GM19467 (cell line): ENCODE measurements at regions not wholly inside any gene's neighbourhood (a gene's known extent, or its start where the extent isn't known, plus 50 kb on each side); places are given as distances from the start of the nearest gene placed in this dataset.

Source experiments
- ATAC-seq: cut with Tn5 transposase; IDR thresholded peaks from one replicate; pipeline ENCODE4 v1.9.1; 2021; ENCODE audit warnings: mild to moderate bottlenecking, moderate library complexity; ENCODE audit not compliant: unreplicated experiment

DNA sequence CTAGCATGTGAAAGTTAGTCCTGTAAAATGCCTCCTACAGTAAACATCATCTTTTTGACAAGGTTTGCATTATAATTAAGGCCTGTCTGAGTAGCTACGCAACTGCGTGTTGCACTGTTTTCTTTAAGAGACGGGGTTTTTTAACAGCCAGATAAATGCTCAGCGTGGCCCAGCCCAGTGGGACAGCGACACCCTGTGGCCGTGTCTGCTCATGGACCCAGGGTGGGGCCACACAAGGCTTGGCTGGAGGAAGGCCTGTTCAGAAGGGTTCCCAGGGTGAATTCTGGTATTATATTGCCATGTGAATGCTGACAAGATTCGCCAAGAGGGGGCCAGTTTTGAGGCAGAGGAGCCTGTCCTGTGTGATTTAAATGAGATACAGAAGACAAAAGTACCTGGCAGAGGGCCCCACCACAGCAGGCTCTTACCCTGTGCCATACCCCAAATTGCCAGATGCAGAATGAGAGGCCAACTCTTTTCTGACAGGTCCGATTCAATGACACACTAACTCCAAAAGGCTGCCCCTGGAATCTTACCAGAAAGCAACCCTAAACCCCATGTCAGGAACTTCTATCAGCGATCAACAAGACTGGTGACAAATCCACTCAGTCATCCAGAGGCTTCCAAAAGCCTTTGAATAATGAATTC is 65.9 kb upstream of the IRX6 start:
- peak; percentile 67 for ATAC-seq

DNA sequence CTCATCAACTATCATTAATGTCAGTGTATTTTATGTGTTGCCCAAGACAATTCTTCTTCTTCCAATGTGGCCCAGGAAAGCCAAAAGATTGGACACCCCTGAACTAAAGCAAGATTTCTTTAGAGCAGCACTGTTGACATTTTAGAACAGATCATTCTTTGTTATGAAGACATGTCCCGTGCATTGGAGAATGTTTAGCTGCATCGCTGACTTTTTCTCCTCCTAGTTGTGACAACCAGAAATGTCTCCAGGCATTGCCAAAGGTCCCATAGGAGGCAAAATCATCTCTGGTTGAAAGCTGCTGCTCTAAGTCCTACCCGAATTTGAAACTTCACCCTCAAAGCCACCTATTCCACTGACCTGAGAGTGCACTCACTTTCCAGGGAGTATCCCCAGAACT is 62.7 kb upstream of the IRX6 start:
- no peak for ATAC-seq

DNA sequence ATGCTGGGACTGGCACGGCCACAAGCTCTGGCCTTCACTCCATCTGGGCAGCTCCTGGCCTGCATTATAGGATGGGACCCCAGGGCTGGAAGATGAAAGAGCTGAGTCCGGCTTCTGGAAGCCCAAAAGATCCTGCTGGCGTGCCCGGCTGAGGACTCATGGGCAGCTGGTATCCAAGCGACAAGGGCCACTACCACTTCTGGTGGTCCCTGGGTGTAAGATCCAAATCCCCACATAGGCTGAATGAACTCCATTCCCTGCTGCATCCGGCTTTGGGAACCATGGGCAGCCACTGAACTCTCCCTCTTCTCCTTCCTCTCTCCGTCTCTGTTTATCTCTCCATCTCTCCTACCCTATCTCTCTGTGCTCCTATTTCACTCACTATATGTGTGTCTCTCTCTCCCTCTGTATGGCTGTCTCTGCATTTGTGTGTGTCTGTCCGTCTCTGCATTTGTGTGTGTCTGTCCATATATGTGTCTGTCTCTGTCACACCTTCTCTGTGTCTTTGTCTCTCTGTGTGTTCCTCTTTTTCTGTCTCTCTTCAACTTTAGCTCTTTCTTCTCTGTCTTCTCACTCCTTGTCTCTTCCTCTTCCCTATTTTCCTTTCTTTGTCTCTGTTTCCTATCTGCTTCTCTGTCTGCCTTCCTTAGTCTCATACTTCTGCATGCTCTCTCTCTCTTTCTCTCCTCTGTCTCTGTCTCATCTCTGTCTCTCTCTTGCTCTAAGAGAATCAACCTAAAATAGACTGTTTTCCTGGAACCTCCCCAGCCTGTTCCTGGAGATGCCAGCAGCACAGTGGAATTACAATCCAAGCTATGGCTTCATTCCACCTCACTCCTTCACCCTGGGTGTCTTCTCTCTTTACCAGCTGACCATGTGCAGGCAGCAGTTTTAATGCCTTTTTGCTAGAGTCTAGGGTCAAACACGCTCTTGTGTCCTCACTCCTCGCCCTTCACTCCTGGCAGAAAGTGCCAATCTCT is 60.4 kb upstream of the IRX6 start:
- no peak for ATAC-seq

DNA sequence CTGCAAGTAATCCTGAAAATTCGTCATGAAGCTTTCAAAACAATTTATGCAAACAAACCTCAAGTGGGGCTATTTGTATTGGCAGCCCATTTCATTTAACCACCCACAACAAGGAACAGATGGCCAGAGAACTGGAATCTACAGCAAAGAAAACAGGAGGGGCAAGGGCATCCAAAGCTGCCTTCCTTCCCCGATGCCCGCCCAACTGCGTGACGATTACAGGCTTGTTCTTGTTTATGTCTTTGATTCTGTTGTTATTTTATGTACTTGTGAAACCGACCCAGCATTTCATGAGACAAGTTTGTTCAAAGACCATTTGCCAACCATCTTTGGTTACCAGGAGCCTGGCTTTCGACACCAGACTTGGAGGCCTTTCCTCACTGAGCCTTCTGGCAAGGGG is 59.1 kb upstream of the IRX6 start:
- no peak for ATAC-seq

DNA sequence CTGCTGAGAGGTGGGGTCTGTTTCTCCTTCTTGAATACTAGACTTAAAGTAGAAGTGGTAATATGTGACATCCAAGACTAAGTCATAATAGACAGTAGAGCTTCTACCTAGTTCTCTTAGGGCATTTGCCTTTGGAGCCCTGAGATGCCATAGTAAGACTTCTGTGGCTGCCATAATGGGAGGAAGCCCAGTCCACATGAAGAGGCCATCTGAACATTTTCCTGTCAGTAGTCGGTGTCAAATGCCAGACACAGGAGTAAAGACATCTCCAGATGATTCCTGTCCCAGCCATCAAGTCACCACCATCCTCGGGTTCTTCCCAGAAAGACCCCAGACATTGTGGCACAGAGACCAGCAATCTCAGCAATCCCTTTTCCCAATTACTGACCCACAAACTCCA is 58.1 kb upstream of the IRX6 start:
- ATAC-seq, result no peak

DNA sequence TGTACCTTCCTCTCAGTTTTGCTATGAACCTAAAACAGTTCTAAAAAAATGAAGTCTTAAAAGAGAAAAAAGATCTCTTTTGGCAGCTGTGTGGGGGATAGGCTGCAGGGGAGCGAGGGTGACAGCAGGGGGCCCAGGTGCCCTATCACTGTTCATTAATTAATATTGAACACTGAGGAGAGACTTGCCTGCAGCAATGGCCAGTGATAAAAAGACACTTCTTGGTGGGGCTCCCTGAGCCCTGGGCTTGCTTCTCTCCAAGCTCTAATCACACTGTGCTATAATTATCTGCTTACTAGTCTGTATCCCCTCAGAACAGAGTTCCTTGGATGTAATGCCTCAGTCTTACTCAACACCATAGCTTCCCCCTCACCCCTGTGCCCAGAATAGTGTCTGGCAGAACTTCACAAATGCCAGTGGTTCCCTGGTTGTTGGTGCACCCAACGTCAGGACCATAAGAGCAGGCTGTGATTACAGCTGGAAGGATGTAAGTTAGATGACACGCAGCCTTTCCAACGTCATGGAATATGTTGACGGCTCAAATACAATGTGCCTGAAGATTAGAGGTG is 52.0 kb upstream of the IRX6 start:
- ATAC-seq, result no peak

DNA sequence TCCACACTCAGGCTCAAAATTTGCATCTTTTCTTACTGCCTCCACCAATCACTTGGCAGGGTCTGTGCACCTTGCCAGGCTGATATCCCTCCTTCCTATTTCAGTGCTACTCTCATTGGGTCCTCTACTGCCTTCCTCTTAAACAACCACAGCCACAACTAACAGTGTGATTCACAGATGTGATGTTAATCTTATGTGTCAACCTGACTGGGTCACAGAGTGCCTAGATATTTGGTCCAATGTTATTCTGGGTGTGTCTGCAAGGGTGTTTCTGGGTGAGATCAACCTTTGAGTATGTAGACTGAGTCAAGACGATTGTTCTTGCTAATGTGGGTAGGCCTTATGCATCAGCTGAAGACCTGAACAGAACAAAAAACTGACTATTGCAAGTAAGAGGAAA is 51.3 kb upstream of the IRX6 start:
- no peak for ATAC-seq

DNA sequence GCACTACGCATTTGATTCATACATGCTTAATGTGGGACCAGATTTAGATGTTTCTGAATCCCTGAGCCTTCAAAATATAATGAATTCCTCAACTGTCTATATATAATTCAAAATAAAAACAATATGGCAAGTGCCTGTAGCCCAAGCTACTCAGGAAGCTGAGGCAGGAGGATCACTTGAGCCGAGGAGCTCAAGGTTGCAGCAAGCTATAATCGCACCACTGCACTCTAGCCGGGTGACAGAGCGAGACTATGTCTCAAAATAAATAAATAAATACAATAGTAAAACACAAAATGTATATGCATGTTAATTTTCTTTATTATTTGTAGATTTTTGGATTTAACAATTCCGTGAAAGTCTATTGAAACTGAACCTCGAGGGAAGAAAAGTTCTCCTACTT is 50.6 kb upstream of the IRX6 start:
- ATAC-seq, result no peak

DNA sequence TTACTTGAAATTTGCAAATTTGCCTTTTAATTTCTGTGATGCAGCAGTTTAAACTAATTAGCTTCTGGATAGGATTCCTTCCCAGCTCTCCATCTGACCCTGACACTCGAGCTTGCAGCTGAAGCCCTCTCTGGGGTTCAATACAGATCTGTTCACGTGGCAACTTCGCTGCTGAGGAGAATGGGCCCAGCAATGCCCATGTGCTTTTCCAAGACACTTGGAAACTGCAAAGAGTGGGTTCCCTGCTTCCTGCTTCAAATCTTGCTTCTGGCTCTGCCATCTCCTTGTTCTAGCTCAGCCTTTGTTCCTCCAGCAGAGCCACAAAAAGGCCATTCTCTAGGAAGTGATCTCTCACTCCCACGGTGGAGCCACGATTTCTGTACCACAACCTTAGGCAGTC is 50.0 kb upstream of the IRX6 start:
- ATAC-seq, result no peak
